ENCODE measurements at regions not wholly inside any gene's neighbourhood (a gene's known extent, or its start where the extent isn't known, plus 50 kb on each side); places are given as distances from the start of the nearest gene placed in this dataset.

GRCh38 chr9:90451804-90452203 is 190.8 kb downstream of the DIRAS2 start:
- Mint-ChIP-seq H3K9me3 (peaks cover 2% of the 10 kb centered on the region; the same call in 1 of the 3 replicates), H3K27ac (no peak overlapping the region), H3K4me3 (no peak overlapping the region), H3K36me3 (ENCODE audit: low read depth) (no peaks in the 10 kb centered on the region), H3K4me1 (no peaks in the 10 kb centered on the region), H3K27me3 (ENCODE audit: insufficient read depth, low read depth, poor library complexity) (peaks cover 2% of the 10 kb centered on the region)
- no peak for TF ChIP-seq JUNB (IDR thresholded peaks at IDR 0.05; ENCODE audit: unreplicated experiment)
- no peak for TF ChIP-seq STAT1 (IDR thresholded peaks at IDR 0.05; ENCODE audit: unreplicated experiment)
- TF ChIP-seq CREB1 (CRISPR knock-in tag; IDR thresholded peaks at IDR 0.05; ENCODE audit: low read depth) = no peak
- no peak for TF ChIP-seq ZNF331 (CRISPR knock-in tag; IDR thresholded peaks at IDR 0.05; ENCODE audit: low read depth)
- no peak for TF ChIP-seq NANOG (IDR thresholded peaks at IDR 0.05; ENCODE audit: borderline replicate concordance)
- ATAC-seq (no peak), DNase-seq (ENCODE audit: low spot score) (no peak)
- Histone ChIP-seq H3F3A (replicated peaks; ENCODE audit: low read depth) (no peaks in the 10 kb centered on the region), H3K9me2 (ENCODE audit: insufficient read depth) (peaks cover 8% of the 10 kb centered on the region; the same call in 1 of the 2 replicates), H3K79me2 (replicated peaks; ENCODE audit: insufficient read depth) (no peaks in the 10 kb centered on the region), H3K4me3 (no peak overlapping the region), H3K27ac (ENCODE audit: low read depth) (no peak overlapping the region), H3K4me1 (ENCODE audit: insufficient read depth) (no peaks in the 10 kb centered on the region), H3K36me3 (ENCODE audit: insufficient read depth) (no peaks in the 10 kb centered on the region), H3K4me2 (no peak overlapping the region), H4K20me1 (replicated peaks; ENCODE audit: insufficient read depth) (no peaks in the 10 kb centered on the region), H3K27me3 (ENCODE audit: insufficient read depth) (no peaks in the 10 kb centered on the region), H2AFZ (0 out of 2 replicates have a peak overlapping the region, but pooled peaks have one; percentile 18)

GRCh38 chr9:90455316-90455715 is 187.3 kb downstream of the DIRAS2 start:
- no peak for ATAC-seq
- Mint-ChIP-seq H3K4me1 (peaks cover 2% of the 10 kb centered on the region; the same call in 1 of the 3 replicates), H3K27me3 (ENCODE audit: insufficient read depth, low read depth, poor library complexity) (peaks cover 2% of the 10 kb centered on the region), H3K9me3 (peaks cover 2% of the 10 kb centered on the region; the same call in 1 of the 3 replicates), H3K27ac (no peak overlapping the region), H3K36me3 (ENCODE audit: low read depth) (no peaks in the 10 kb centered on the region), H3K4me3 (no peak overlapping the region)
- H3K36me3 ChIP-seq (ENCODE audit: insufficient read depth) = no peaks in the 10 kb centered on the region
- DNase-seq (ENCODE audit: low spot score) = no peak
- TF ChIP-seq CTCF (conservative IDR thresholded peaks at IDR 0.05; ENCODE audit: low read depth in 2 of 2) = no peak
- no peaks in the 10 kb centered on the region; the same call in 1 of the 2 replicates for H3K4me1 ChIP-seq (ENCODE audit: insufficient read depth)
- no peak overlapping the region for H3K4me3 ChIP-seq
- peaks cover 11% of the 10 kb centered on the region; the same call in 1 of the 2 replicates for H3K9me2 ChIP-seq (ENCODE audit: insufficient read depth)
- no peak overlapping the region for H3K4me2 ChIP-seq
- no peaks in the 10 kb centered on the region for H3K79me2 ChIP-seq (replicated peaks; ENCODE audit: insufficient read depth)
- H3K27ac ChIP-seq (ENCODE audit: low read depth) = no peak overlapping the region
- no peak overlapping the region for H2AFZ ChIP-seq
- H4K20me1 ChIP-seq (replicated peaks; ENCODE audit: insufficient read depth) = no peaks in the 10 kb centered on the region
- no peaks in the 10 kb centered on the region for H3F3A ChIP-seq (replicated peaks; ENCODE audit: low read depth)
- H3K27me3 ChIP-seq (ENCODE audit: insufficient read depth) = no peaks in the 10 kb centered on the region

- Histone ChIP-seq H3K79me2 (replicated peaks; ENCODE audit: insufficient read depth) (no peaks in the 10 kb centered on the region), H3K9me2 (ENCODE audit: insufficient read depth) (0 out of 2 replicates have a peak, but pooled peaks cover 6% of the 10 kb centered on the region), H3K4me3 (no peak overlapping the region), H3K27me3 (ENCODE audit: insufficient read depth) (no peaks in the 10 kb centered on the region), H3K36me3 (ENCODE audit: insufficient read depth) (no peaks in the 10 kb centered on the region), H2AFZ (no peak overlapping the region), H3K4me1 (ENCODE audit: insufficient read depth) (no peaks in the 10 kb centered on the region; the same call in 1 of the 2 replicates), H3K4me2 (no peak overlapping the region), H4K20me1 (replicated peaks; ENCODE audit: insufficient read depth) (no peaks in the 10 kb centered on the region), H3K27ac (ENCODE audit: low read depth) (no peak overlapping the region), H3F3A (replicated peaks; ENCODE audit: low read depth) (no peaks in the 10 kb centered on the region)
- Mint-ChIP-seq H3K27ac (no peak overlapping the region), H3K27me3 (ENCODE audit: insufficient read depth, low read depth, poor library complexity) (no peaks in the 10 kb centered on the region), H3K36me3 (ENCODE audit: low read depth) (no peaks in the 10 kb centered on the region), H3K9me3 (peaks cover 2% of the 10 kb centered on the region; the same call in 2 of the 3 replicates), H3K4me3 (no peak overlapping the region), H3K4me1 (peaks cover 2% of the 10 kb centered on the region; the same call in 1 of the 3 replicates)
- no peak for DNase-seq (ENCODE audit: low spot score)
- ATAC-seq = no peak
- no peak for TF ChIP-seq STAT1 (IDR thresholded peaks at IDR 0.05; ENCODE audit: unreplicated experiment)
- TF ChIP-seq REST (IDR thresholded peaks at IDR 0.05; ENCODE audit: unreplicated experiment) = no peak
- TF ChIP-seq CREB1 (CRISPR knock-in tag; IDR thresholded peaks at IDR 0.05; ENCODE audit: low read depth) = no peak
- TF ChIP-seq EZH2phosphoT487 (IDR thresholded peaks at IDR 0.05; ENCODE audit: unreplicated experiment) = no peak
- no peak for TF ChIP-seq ZNF114 (CRISPR knock-in tag; IDR thresholded peaks at IDR 0.05)
- TF ChIP-seq POLR2AphosphoS5 (IDR thresholded peaks at IDR 0.05; ENCODE audit: low read depth) = no peak
- no peak for TF ChIP-seq NANOG (IDR thresholded peaks at IDR 0.05; ENCODE audit: borderline replicate concordance)
- no peak for TF ChIP-seq EZH2 (IDR thresholded peaks at IDR 0.05; ENCODE audit: low read depth, unreplicated experiment)
Observed at GRCh38 chr9:90457386-90458190, 185.0 kb downstream of the DIRAS2 start.

Data from GM23338 (cell line).